KMS-11 (cell line): ENCODE measurements at regions not wholly inside any gene's neighbourhood (a gene's known extent, or its start where the extent isn't known, plus 50 kb on each side); places are given as distances from the start of the nearest gene placed in this dataset.

Experiments used
- H2AFZ ChIP-seq: fragments of 200-600 bp; sonication (generic); 2 replicates; pipeline ENCODE4 v1.6.1; 2016; ENCODE audit warnings: antibody characterized with exemption, mixed run types, low read depth
- H3K27ac ChIP-seq: fragments of 200-600 bp; sonication (generic); 2 replicates; pipeline ENCODE4 v1.6.1; 2016; ENCODE audit warnings: mild to moderate bottlenecking, mixed run types
- H3K27me3 ChIP-seq: fragments of 200-600 bp; sonication (generic); 2 replicates; pipeline ENCODE4 v1.6.1; 2017; ENCODE audit warnings: mild to moderate bottlenecking, low read depth, mixed run types, moderate library complexity; ENCODE audit not compliant: insufficient read depth
- H3K36me3 ChIP-seq: fragments of 200-600 bp; sonication (generic); 2 replicates; pipeline ENCODE4 v1.6.1; 2017; ENCODE audit warnings: mild to moderate bottlenecking, mixed run types; ENCODE audit not compliant: insufficient read depth
- H3K4me1 ChIP-seq: fragments of 200-600 bp; sonication (generic); 2 replicates; pipeline ENCODE4 v1.6.1; 2016; ENCODE audit warnings: mild to moderate bottlenecking, low read depth, mixed run types; ENCODE audit not compliant: poor library complexity, severe bottlenecking
- H3K4me2 ChIP-seq: fragments of 200-600 bp; sonication (generic); 2 replicates; pipeline ENCODE4 v1.7.0; 2016; ENCODE audit warnings: mild to moderate bottlenecking, mixed run types
- H3K4me3 ChIP-seq: fragments of 200-600 bp; sonication (generic); IDR thresholded peaks from 2 replicates; pipeline ENCODE4 v1.6.1; 2017; ENCODE audit warnings: low read depth, low read length, mixed read lengths; ENCODE audit not compliant: insufficient read depth
- H3K79me2 ChIP-seq: fragments of 200-600 bp; sonication (generic); 2 replicates; pipeline ENCODE4 v1.6.1; 2016; ENCODE audit warnings: low read depth, mixed run types; ENCODE audit not compliant: insufficient read depth
- H3K9ac ChIP-seq: fragments of 200-600 bp; sonication (generic); 2 replicates; pipeline ENCODE4 v1.6.1; 2016; ENCODE audit warnings: mild to moderate bottlenecking, mixed run types
- H4K20me1 ChIP-seq: fragments of 200-600 bp; sonication (generic); 2 replicates; pipeline ENCODE4 v1.6.1; 2016; ENCODE audit warnings: mild to moderate bottlenecking, mixed run types; ENCODE audit not compliant: insufficient read depth
- TF ChIP-seq, protein P1 (sequence below): fragments of 200-600 bp; sonication (generic); conservative IDR thresholded peaks from 2 replicates; pipeline ENCODE4 v1.6.1; 2017; ENCODE audit warnings: low read depth, mild to moderate bottlenecking, antibody characterized with exemption, low read length, moderate library complexity, mixed read lengths

DNA sequence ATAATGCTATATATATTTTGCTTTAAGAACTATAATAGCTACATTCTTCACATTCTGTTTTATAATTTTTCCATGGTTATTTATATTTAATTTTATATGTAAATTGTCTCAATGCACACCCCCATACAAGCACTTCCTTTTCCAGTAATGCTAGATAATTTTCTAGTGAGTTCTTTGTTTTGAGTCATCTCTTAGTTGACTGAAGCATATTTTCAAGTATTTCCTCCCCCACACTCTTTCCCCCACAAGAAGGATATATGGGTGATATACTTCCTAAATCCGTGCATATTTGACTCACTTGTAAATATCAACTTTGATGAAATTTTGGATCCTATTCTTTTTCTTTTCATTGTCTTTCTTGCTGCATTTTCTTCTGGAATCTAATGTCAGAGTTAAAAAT, 82.1 kb upstream of the SRSF6 start:
- Histone ChIP-seq H3K27ac (no peak overlapping the region), H3K36me3 (no peaks in the 10 kb centered on the region), H3K79me2 (no peaks in the 10 kb centered on the region), H3K4me1 (no peaks in the 10 kb centered on the region), H3K4me2 (no peak overlapping the region), H3K9ac (no peak overlapping the region), H3K27me3 (no peaks in the 10 kb centered on the region), H4K20me1 (no peaks in the 10 kb centered on the region), H2AFZ (no peak overlapping the region), H3K4me3 (no peak overlapping the region)
- TF ChIP-seq, protein P1, sequence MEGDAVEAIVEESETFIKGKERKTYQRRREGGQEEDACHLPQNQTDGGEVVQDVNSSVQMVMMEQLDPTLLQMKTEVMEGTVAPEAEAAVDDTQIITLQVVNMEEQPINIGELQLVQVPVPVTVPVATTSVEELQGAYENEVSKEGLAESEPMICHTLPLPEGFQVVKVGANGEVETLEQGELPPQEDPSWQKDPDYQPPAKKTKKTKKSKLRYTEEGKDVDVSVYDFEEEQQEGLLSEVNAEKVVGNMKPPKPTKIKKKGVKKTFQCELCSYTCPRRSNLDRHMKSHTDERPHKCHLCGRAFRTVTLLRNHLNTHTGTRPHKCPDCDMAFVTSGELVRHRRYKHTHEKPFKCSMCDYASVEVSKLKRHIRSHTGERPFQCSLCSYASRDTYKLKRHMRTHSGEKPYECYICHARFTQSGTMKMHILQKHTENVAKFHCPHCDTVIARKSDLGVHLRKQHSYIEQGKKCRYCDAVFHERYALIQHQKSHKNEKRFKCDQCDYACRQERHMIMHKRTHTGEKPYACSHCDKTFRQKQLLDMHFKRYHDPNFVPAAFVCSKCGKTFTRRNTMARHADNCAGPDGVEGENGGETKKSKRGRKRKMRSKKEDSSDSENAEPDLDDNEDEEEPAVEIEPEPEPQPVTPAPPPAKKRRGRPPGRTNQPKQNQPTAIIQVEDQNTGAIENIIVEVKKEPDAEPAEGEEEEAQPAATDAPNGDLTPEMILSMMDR: no peak

DNA sequence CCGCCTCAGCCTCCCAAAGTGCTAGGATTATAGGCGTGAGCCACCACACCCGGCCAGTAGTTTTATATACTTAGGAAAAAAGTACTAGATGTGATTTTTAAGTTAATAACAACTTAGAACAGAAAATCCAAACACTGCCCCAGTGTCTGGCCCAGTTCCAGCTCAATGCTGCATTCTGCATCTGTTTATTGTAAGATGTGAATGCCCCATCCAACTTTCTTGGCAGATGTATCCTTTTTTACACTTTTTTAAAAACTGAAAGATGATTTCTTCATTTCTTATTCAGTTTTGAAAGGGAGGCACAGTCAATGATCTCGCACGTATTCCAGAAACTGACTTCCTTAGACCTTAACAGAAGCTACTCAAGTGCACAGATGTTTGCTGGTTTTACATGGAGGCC, 85.6 kb upstream of the SRSF6 start:
- Histone ChIP-seq H3K27me3 (no peaks in the 10 kb centered on the region), H3K36me3 (no peaks in the 10 kb centered on the region), H4K20me1 (no peaks in the 10 kb centered on the region), H3K4me2 (no peak overlapping the region), H3K4me1 (no peaks in the 10 kb centered on the region), H3K9ac (no peak overlapping the region), H2AFZ (no peak overlapping the region), H3K27ac (no peak overlapping the region), H3K4me3 (no peak overlapping the region), H3K79me2 (no peaks in the 10 kb centered on the region)
- TF ChIP-seq, protein P1: no peak

DNA sequence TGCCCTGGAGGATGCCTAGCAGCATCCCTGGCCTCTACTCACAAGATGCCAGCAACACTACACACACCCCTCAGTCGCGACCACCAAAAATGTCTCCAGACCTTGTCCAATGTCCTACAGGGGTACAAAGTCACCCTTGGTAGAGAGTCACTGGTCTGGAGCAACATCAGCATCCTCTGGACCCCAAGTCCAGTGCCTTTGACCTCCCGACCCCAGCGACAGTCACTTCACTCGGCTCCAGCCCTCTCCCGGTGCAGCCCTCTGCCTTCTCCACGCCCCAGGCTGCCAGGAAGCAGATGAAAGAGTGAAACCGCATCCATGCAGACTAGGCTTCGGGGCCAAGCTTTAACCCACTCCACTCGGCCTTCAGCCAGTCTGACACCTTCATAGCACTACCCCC, 92.0 kb upstream of the SRSF6 start:
- H3K4me2 ChIP-seq: no peak overlapping the region

DNA sequence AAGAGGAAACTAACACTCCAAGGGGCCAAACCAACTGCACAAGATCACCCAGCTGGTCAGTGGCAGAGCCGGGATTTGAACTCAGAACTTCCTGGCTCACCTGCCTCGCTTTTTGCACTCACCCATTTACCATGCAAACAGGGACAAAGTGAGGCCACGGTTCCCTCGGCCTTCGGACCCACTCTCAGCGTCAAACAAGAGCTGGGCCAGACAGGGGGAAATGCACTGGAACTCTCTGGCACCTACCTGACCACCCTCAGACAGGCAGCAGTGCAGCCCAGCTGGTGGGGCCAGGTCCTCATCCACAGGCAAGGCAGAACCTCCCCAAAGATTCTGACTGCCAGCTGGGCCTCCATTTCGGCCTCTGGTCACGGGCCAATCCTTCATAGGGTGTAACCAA, 93.7 kb upstream of the SRSF6 start:
- no peak overlapping the region for H2AFZ ChIP-seq
- no peaks in the 10 kb centered on the region for H3K36me3 ChIP-seq
- no peaks in the 10 kb centered on the region for H3K79me2 ChIP-seq
- TF ChIP-seq, protein P1: no peak
- H3K9ac ChIP-seq: no peak overlapping the region
- H4K20me1 ChIP-seq: no peaks in the 10 kb centered on the region
- H3K27me3 ChIP-seq: no peaks in the 10 kb centered on the region
- no peak overlapping the region for H3K4me2 ChIP-seq
- no peak overlapping the region for H3K4me3 ChIP-seq
- no peaks in the 10 kb centered on the region for H3K4me1 ChIP-seq
- H3K27ac ChIP-seq: no peak overlapping the region

More for the DNA sequence above, 92.0 kb upstream of the SRSF6 start:
- TF ChIP-seq, protein P1: no peak
- H2AFZ ChIP-seq: no peak overlapping the region
- H3K27ac ChIP-seq: no peak overlapping the region
- H4K20me1 ChIP-seq: no peaks in the 10 kb centered on the region
- no peaks in the 10 kb centered on the region for H3K4me1 ChIP-seq
- no peaks in the 10 kb centered on the region for H3K79me2 ChIP-seq
- no peaks in the 10 kb centered on the region for H3K36me3 ChIP-seq
- no peaks in the 10 kb centered on the region for H3K27me3 ChIP-seq
- H3K9ac ChIP-seq: no peak overlapping the region
- no peak overlapping the region for H3K4me3 ChIP-seq
